K562 (cell line): ENCODE measurements at regions not wholly inside any gene's neighbourhood (a gene's known extent, or its start where the extent isn't known, plus 50 kb on each side); places are given as distances from the start of the nearest gene placed in this dataset.

Experiments used
- ATAC-seq: fragments of 200-7000 bp; cut with Tn5 transposase; 3 replicates; pipeline ENCODE4 v1.9.1; 2020; ENCODE audit warnings: moderate library complexity
- BruUV-seq: library from RNA; stranded (reverse); fragments of 400-500 nt; replicated peaks from 2 replicates; lab custom pipeline; 2021; lab: Mats Ljungman, UMichigan
- CTCF ChIA-PET: fragments of 300-600 bp; formaldehyde crosslinking; extraction: SDS; loops from one replicate; lab custom pipeline; 2021; ENCODE audit warnings: low intra/inter-chr PET ratio; lab: Yijun Ruan, JAX
- POLR2A ChIA-PET: fragments of 300-600, 350-650 bp; sonication (Branson Sonifier 250); formaldehyde crosslinking; extraction: SDS; loops from one replicate; lab custom pipeline; 2021; ENCODE audit warnings: antibody characterized with exemption, inconsistent platforms; lab: Yijun Ruan, JAX
- DNase-seq, 4 experiments: peaks; one replicate each; pipeline versions ENCODE4 v3.0.0 to v3.0.0-alpha.2; 2011 to 2018; ENCODE audit warnings: low spot score in 3 of 4, mixed read lengths in 3 of 4; ENCODE audit errors: extremely low read depth in 1 of 4
- FAIRE-seq: peaks from 2 replicates; lab custom pipeline; 2011; peaks lifted over from hg19 to GRCh38; lab: Jason Lieb, UNC
- H2AFZ ChIP-seq: 2 replicates; pipeline ENCODE4 v1.6.0; 2011; ENCODE audit warnings: low read depth, low read length, control low read depth, inconsistent platforms
- H3K27ac ChIP-seq: fragments of 200-600 bp; 3 replicates; pipeline ENCODE4 v1.8.0; 2011; ENCODE audit warnings: low read depth, mild to moderate bottlenecking, control low read depth, inconsistent platforms, low read length, moderate library complexity, mixed read lengths; ENCODE audit errors: extremely low read depth
- H3K27me3 ChIP-seq, 2 experiments: fragments of 300-600 bp in 1 of 2; 2 replicates in 1 of 2; 3 replicates in 1 of 2; pipeline versions ENCODE4 v1.6.0 to v1.8.0; 2011; ENCODE audit warnings: inconsistent platforms in 2 of 2, low read length in 2 of 2, mild to moderate bottlenecking in 1 of 2, mixed read lengths in 1 of 2, moderate library complexity in 1 of 2; ENCODE audit not compliant: control insufficient read depth in 2 of 2, insufficient read depth in 2 of 2
- H3K36me3 ChIP-seq: fragments of 300-600 bp; 3 replicates; pipeline ENCODE4 v1.8.0; 2011; ENCODE audit warnings: mild to moderate bottlenecking, low read length, inconsistent platforms; ENCODE audit not compliant: control insufficient read depth, insufficient read depth
- H3K4me1 ChIP-seq, 2 experiments: fragments of 200-600 bp in 1 of 2; replicated peaks in 1 of 2; 2 replicates in 1 of 2; 3 replicates in 1 of 2; pipeline versions ENCODE4 v1.5.1 to v1.8.0; 2011; ENCODE audit warnings: inconsistent platforms in 2 of 2, low read length in 2 of 2, mild to moderate bottlenecking in 1 of 2, mixed read lengths in 1 of 2, moderate library complexity in 1 of 2; ENCODE audit not compliant: control insufficient read depth in 2 of 2, insufficient read depth in 2 of 2
- H3K4me2 ChIP-seq: 2 replicates; pipeline ENCODE4 v1.6.1; 2011; ENCODE audit warnings: low read length, control low read depth, inconsistent platforms, mixed read lengths; ENCODE audit not compliant: insufficient read depth
- H3K4me3 ChIP-seq: fragments of 200-600 bp; sonication (generic), shearing (Covaris generic); 2 replicates; pipeline ENCODE4 v1.5.1; 2016; ENCODE audit warnings: control low read depth, inconsistent platforms
- H3K79me2 ChIP-seq: fragments of 200-600 bp; 3 replicates; pipeline ENCODE4 v1.8.0; 2011; ENCODE audit warnings: low read length, inconsistent platforms; ENCODE audit not compliant: control insufficient read depth, insufficient read depth
- H3K9ac ChIP-seq, 2 experiments: 2 replicates each; pipeline versions ENCODE4 v1.6.0 to v1.6.1; 2011; ENCODE audit warnings: low read depth in 2 of 2, low read length in 2 of 2, control low read depth in 1 of 2, inconsistent platforms in 1 of 2, mild to moderate bottlenecking in 1 of 2, mixed read lengths in 1 of 2; ENCODE audit not compliant: insufficient read depth in 1 of 2
- H3K9me1 ChIP-seq: one replicate; pipeline ENCODE4 v1.6.0; 2011; ENCODE audit warnings: inconsistent platforms, mild to moderate bottlenecking, low read length, moderate library complexity; ENCODE audit not compliant: control insufficient read depth, insufficient read depth
- H3K9me3 ChIP-seq: replicated peaks from 2 replicates; pipeline ENCODE4 v1.5.1; 2011; ENCODE audit warnings: low read depth, low read length, inconsistent platforms; ENCODE audit not compliant: control insufficient read depth, insufficient read depth
- H4K20me1 ChIP-seq: replicated peaks from 2 replicates; pipeline ENCODE4 v1.6.1; 2011; ENCODE audit warnings: low read length, inconsistent platforms, mixed read lengths; ENCODE audit not compliant: control insufficient read depth, insufficient read depth
- E4F1 ChIP-seq: fragments of 250-450 bp; sonication (Bioruptor Pico); IDR thresholded peaks from 2 replicates; pipeline ENCODE4 v1.5.0; 2021; ENCODE audit warnings: mild to moderate bottlenecking, borderline replicate concordance
- FOXK2 ChIP-seq, 2 experiments: fragments of 450-650 bp; IDR thresholded peaks in 1 of 2; conservative IDR thresholded peaks in 1 of 2; 2 replicates each; pipeline ENCODE4 v1.6.1; 2016; ENCODE audit warnings: low read depth in 2 of 2, mild to moderate bottlenecking in 1 of 2
- GTF2E2 ChIP-seq: fragments of 200-800 bp; sonication (Bioruptor generic); IDR thresholded peaks from 2 replicates; pipeline ENCODE4 v1.6.1; 2016; ENCODE audit warnings: missing genetic modification characterization, missing compliant biosample characterization
- MAFK ChIP-seq: IDR thresholded peaks from 2 replicates; pipeline ENCODE4 v1.6.1; 2011; ENCODE audit warnings: low read length, improper control_type of control experiment
- NCOA2 ChIP-seq, 2 experiments: fragments of 450-650 bp; IDR thresholded peaks; 2 replicates each; pipeline ENCODE4 v1.6.1; 2018; ENCODE audit warnings: mild to moderate bottlenecking in 2 of 2, moderate library complexity in 1 of 2; ENCODE audit not compliant: partially characterized antibody in 2 of 2
- POLR2AphosphoS5 ChIP-seq: IDR thresholded peaks from 2 replicates; pipeline ENCODE4 v1.6.1; 2011; ENCODE audit warnings: mild to moderate bottlenecking, low read depth, low read length, moderate library complexity; ENCODE audit not compliant: control insufficient read depth, insufficient read depth
- PPARD ChIP-seq: fragments of 250-450 bp; sonication (Bioruptor Pico); IDR thresholded peaks from 2 replicates; pipeline ENCODE4 v1.8.0; 2022; ENCODE audit warnings: inconsistent platforms, mild to moderate bottlenecking, moderate library complexity
- PTBP1 ChIP-seq: fragments of 200-400 bp; formaldehyde crosslinking; IDR thresholded peaks from 2 replicates; pipeline ENCODE4 v1.6.1; 2017; ENCODE audit warnings: low read depth, low read length
- SNAPC5 ChIP-seq: fragments of 250-450 bp; sonication (Bioruptor Pico); IDR thresholded peaks from 2 replicates; pipeline ENCODE4 v1.8.0; 2021; ENCODE audit warnings: moderate library complexity, mild to moderate bottlenecking, inconsistent platforms
- SPI1 ChIP-seq: IDR thresholded peaks from 2 replicates; pipeline ENCODE4 v1.6.1; 2011; ENCODE audit warnings: low read depth, low read length, control low read depth, borderline replicate concordance
- TRIM24 ChIP-seq, 2 experiments: fragments of 450-650 bp; IDR thresholded peaks; 2 replicates each; pipeline ENCODE4 v1.6.1; 2016
- ZBTB12 ChIP-seq: fragments of 250-450 bp; sonication (Bioruptor Pico); IDR thresholded peaks from 2 replicates; pipeline ENCODE4 v1.4.0; 2020
- ZC3H4 ChIP-seq: sonication (generic); formaldehyde crosslinking; IDR thresholded peaks from 2 replicates; pipeline ENCODE4 v1.9.0; 2021; ENCODE audit warnings: missing genetic modification reagents, borderline replicate concordance
- ZFPM2 ChIP-seq: fragments of 250-450 bp; sonication (Bioruptor Pico); IDR thresholded peaks from 2 replicates; pipeline ENCODE4 v1.5.1; 2022; ENCODE audit warnings: mild to moderate bottlenecking
- WGBS: fragments of 100-300 bp; shearing (Covaris generic); methylation state at CpG from one replicate; pipeline ENCODE4 v1.1.6; 2016; ENCODE audit warnings: low coverage, mixed read lengths; ENCODE audit not compliant: insufficient coverage; ENCODE audit errors: missing lambda C conversion rate; 5-methylcytosine and 5-hydroxymethylcytosine counted together
- in situ Hi-C: fragments of 300-500 bp; cut with MboI; formaldehyde crosslinking; loops from 4 replicates; pipeline ENCODE4 v1.15.0; 2018; ENCODE audit warnings: inconsistent platforms, mixed read lengths
- intact Hi-C: fragments of 100-400 bp; cut with micrococcal nuclease; formaldehyde crosslinking; loops from 2 replicates; pipeline ENCODE4 v1.14.2; 2022
- TF ChIP-seq, protein P1 (sequence below): sonication (generic); formaldehyde crosslinking; IDR thresholded peaks from 2 replicates; pipeline ENCODE4 v1.8.0; 2022; ENCODE audit warnings: missing genetic modification reagents, mild to moderate bottlenecking, borderline replicate concordance

DNA sequence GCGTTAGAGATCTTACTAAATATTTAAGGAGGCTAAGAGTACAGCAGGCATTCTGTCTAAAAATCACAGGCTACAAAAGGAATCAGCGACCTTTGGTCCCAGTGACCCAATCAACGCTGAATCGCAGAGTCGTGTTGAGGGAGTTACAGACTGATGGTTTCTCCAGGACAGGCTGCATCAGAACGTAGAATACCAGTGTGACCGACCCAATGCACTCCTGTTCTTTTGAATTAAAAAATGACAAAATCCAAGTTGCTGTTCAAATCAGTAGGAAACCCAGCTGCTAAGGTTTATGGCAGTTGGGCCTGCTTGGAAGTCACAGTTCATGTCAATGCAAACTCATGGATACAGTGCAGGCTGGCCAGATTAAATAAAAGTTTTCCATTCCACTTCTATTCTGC, 155.8 kb upstream of the AFDN start:
- Histone ChIP-seq H4K20me1 (0 out of 2 replicates have a peak, but pooled peaks cover under 1% of the 10 kb centered on the region), H3K36me3 (no peaks in the 10 kb centered on the region), H3K27ac (no peak overlapping the region), H3K4me3 (no peak overlapping the region), H3K9me3 (peaks cover 8% of the 10 kb centered on the region), H3K9ac (no peak overlapping the region), H3K4me1 (no peaks in the 10 kb centered on the region), H3K79me2 (no peaks in the 10 kb centered on the region), H2AFZ (no peak overlapping the region), H3K4me2 (no peak overlapping the region), H3K27me3 (peaks cover 36 to 60% of the 10 kb centered on the region in 2 experiments), H3K9me1 (no peaks in the 10 kb centered on the region)
- intact Hi-C loops = no loop called here
- FAIRE-seq (no peak), ATAC-seq (no peak), DNase-seq (no peak)
- ChIA-PET CTCF (no interaction called here), POLR2A (no interaction called here)
- WGBS = 7% methylated on average over 7 of the region's 7 CpGs
- TF ChIP-seq PPARD (CRISPR knock-in tag) (no peak), E4F1 (CRISPR knock-in tag) (no peak), SPI1 (no peak), ZBTB12 (no peak), NCOA2 (IDR thresholded peaks at IDR 0.05; ENCODE audit: partially characterized antibody in 2 of 2) (no peak), FOXK2 (conservative IDR thresholded peaks at IDR 0.05 in 1 of 2, IDR thresholded peaks at IDR 0.05 in 1 of 2; ENCODE audit: low read depth in 2 of 2) (no peak), TRIM24 (IDR thresholded peaks at IDR 0.05) (no peak), GTF2E2 (tag) (no peak), POLR2AphosphoS5 (no peak), ZFPM2 (CRISPR knock-in tag) (no peak), SNAPC5 (CRISPR knock-in tag) (no peak), PTBP1 (no peak), ZC3H4 (no peak), MAFK (no peak)
- TF ChIP-seq, protein P1, sequence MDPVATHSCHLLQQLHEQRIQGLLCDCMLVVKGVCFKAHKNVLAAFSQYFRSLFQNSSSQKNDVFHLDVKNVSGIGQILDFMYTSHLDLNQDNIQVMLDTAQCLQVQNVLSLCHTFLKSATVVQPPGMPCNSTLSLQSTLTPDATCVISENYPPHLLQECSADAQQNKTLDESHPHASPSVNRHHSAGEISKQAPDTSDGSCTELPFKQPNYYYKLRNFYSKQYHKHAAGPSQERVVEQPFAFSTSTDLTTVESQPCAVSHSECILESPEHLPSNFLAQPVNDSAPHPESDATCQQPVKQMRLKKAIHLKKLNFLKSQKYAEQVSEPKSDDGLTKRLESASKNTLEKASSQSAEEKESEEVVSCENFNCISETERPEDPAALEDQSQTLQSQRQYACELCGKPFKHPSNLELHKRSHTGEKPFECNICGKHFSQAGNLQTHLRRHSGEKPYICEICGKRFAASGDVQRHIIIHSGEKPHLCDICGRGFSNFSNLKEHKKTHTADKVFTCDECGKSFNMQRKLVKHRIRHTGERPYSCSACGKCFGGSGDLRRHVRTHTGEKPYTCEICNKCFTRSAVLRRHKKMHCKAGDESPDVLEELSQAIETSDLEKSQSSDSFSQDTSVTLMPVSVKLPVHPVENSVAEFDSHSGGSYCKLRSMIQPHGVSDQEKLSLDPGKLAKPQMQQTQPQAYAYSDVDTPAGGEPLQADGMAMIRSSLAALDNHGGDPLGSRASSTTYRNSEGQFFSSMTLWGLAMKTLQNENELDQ (CRISPR knock-in tag) = no peak
- BruUV-seq = no TSS peak
- in situ Hi-C loops = no loop called here
